Astrocyte of the spinal cord (primary cell): ENCODE measurements at regions not wholly inside any gene's neighbourhood (a gene's known extent, or its start where the extent isn't known, plus 50 kb on each side); places are given as distances from the start of the nearest gene placed in this dataset.
"Not testable (repeated sequence)": the region's sequence is repeated elsewhere in the genome, so short reads cannot be mapped to it uniquely, and the experiment has no call there.

Experiments used
- DNase-seq: peaks from one replicate; pipeline ENCODE4 v3.0.0; 2011; ENCODE audit warnings: low read depth, low spot score
- H3K4me3 ChIP-seq: 2 replicates; pipeline ENCODE4 v1.5.1; 2011; ENCODE audit warnings: low read depth, mild to moderate bottlenecking, low read length, moderate library complexity
- in situ Hi-C: cut with HindIII; loops from 2 replicates; pipeline ENCODE4 v1.10.0; 2017; ENCODE audit warnings: low sequenced_read_pairs
- TF ChIP-seq, protein P1 (sequence below): IDR thresholded peaks from 2 replicates; pipeline ENCODE4 v1.5.1; 2012; ENCODE audit warnings: low read depth, mild to moderate bottlenecking, low read length, inconsistent platforms

DNA sequence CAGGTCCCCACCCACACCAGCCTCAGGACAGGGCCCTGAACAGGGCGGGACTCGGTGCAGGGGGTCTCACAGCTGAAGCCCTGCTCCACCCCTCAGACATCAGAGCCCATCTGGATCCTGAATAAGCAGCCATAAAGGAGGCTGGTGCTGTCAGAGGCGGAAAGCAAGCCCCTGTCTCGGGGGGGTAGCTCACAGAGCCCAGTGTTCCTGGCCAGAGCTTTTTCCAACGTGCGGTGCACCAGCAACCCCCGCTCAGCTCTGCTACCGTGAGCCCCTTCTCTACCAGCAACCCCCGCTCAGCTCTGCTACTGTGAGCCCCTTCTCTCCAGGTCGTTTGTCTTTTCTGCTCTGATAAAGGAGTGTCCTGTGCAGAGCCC is 136.5 kb upstream of the SFSWAP start:
- in situ Hi-C loops: no loop called here
- DNase-seq: no peak
- H3K4me3 ChIP-seq: no peak overlapping the region
- TF ChIP-seq, protein P1, sequence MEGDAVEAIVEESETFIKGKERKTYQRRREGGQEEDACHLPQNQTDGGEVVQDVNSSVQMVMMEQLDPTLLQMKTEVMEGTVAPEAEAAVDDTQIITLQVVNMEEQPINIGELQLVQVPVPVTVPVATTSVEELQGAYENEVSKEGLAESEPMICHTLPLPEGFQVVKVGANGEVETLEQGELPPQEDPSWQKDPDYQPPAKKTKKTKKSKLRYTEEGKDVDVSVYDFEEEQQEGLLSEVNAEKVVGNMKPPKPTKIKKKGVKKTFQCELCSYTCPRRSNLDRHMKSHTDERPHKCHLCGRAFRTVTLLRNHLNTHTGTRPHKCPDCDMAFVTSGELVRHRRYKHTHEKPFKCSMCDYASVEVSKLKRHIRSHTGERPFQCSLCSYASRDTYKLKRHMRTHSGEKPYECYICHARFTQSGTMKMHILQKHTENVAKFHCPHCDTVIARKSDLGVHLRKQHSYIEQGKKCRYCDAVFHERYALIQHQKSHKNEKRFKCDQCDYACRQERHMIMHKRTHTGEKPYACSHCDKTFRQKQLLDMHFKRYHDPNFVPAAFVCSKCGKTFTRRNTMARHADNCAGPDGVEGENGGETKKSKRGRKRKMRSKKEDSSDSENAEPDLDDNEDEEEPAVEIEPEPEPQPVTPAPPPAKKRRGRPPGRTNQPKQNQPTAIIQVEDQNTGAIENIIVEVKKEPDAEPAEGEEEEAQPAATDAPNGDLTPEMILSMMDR: no peak

DNA sequence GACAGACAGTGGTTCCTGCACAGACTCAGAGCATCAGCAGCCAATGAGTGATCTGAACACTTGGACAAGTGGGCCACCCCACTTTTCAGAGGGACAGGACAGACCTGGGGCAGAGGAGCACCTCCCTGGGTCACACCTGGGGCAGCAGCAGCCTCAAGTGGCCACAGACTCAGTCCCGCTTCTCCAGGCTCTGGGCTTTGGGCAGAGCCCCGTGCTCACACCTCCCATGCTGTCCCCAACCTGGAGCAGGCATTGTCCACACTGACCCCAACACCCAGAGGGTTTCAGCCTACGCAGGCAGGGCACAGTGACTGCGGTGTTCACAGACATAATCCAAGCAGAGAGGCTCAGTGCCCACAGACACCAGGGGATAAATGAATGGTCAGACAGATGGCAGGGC is 135.5 kb upstream of the SFSWAP start:
- no peak for DNase-seq
- in situ Hi-C loops: no loop called here
- TF ChIP-seq, protein P1: no peak
- H3K4me3 ChIP-seq: no peak overlapping the region

DNA sequence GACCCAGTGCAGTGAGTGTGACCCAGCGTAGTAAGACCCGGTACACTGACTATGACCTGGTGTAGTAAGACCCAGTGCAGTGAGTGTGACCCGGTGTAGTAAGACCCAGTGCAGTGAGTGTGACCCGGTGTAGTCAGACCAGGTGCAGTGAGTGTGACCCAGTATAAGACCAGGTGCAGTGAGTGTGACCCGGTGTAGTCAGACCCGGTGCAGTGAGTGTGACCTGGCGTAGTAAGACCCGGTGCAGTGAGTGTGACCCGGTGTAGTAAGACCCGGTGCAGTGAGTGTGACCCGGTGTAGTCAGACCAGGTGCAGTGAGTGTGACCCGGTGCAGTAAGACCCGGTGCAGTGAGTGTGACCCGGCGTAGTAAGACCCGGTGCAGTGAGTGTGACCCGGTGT is 134.2 kb upstream of the SFSWAP start:
- in situ Hi-C loops, DNase-seq, H3K4me3 ChIP-seq: not testable (repeated sequence)

DNA sequence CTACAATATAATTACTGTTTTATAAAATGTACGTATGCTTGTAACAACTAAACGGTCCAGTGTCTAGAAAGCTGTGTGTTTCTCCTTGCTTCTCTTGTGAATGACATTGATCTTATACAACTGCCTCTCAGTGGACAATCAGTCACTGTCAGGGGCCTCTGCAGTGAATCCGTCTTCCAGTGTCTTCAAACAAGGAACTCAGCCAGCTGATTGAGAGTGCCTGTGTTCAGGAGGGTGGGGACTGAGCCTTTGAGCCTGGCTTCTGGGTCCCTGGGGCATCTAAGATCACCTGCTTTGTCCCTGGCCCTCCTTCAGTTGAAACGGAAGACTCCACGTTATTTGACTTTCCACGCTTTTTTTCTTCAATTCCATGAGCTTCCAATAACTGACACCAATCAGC is 133.1 kb upstream of the SFSWAP start:
- no peak overlapping the region for H3K4me3 ChIP-seq
- in situ Hi-C loops: no loop called here
- no peak for DNase-seq
- TF ChIP-seq, protein P1: no peak

DNA sequence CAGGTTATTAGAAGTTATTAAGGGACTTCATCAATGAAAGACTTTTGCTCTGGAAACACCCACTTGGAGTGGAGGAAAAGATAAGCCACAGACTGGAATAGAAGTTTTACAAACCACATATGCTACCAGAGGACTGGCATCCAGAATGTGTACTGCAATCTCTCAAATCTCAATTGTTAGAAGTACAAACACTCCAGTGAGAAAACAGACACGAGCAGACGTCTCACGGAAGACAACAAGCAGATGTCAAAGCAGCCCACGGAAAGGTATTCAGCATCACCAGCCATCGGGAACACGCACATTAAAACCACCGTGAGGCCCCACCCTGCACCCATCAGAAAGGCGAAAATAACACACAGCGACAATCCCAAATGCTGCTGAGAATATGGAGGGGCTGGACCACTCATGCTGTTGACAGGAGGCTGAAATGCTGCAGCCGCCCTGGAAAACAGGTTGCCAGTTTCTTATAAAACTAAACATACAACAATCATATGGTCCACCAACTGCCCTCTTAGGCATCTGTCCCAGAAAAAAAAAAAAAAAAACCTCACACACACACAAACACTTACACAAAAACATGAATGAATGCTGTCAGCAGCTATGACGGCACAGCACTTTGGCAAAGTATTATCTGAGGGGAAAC is 131.9 kb upstream of the SFSWAP start:
- no peak overlapping the region for H3K4me3 ChIP-seq
- in situ Hi-C loops: no loop called here
- TF ChIP-seq, protein P1: no peak
- DNase-seq: no peak

DNA sequence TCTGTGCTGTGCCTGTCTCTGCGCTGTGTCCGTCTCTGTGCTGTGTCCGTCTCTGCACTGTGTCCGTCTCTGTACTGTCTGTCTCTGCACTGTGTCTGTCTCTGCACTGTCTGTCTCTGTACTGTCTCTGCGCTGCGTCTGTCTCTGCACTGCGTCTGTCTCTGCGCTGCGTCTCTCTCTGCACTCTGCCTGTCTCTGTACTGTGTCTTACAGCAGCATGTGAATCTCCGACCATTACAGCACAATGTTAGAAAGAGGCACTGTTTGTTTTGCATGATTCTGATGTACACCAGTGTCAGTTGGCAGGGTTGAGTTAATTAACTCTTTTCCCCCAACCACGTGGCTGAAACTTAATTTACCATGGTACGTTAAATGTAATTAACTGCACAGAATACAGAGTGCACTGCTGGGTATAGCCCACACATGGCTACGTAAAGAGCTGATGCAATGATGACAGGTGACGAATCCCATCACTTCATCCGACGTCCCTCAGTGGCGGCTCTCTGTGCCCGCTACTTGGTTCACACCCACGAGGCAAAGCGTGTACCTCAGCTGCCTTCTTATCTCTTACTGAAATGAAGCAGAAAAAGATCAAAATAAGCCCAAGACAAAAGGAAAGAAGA is 127.7 kb upstream of the SFSWAP start:
- DNase-seq: no peak
- in situ Hi-C loops: no loop called here
- no peak overlapping the region for H3K4me3 ChIP-seq
- TF ChIP-seq, protein P1: no peak

DNA sequence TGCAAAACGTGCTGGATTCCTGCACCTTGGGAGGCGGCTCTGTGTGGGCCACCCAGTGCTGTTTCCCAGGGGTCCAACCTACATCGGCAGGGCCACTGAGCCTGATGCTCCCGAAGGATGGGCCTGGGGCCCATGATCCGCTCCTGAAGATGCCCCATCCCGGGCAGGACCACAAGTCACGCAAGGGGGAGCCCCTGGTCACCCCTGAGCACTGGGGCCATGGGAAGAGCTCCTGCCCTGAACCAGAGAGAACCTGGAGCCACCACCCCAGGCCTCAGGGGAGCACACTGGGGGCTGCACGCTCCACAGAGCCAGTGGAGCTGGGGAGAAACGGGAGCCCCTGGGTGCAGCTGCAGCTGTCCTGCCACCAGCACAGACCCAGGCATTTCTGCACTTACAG is 124.6 kb upstream of the SFSWAP start:
- in situ Hi-C loops: no loop called here
- TF ChIP-seq, protein P1: no peak
- no peak overlapping the region for H3K4me3 ChIP-seq
- DNase-seq: no peak
